ENCODE measurements at regions not wholly inside any gene's neighbourhood (a gene's known extent, or its start where the extent isn't known, plus 50 kb on each side); places are given as distances from the start of the nearest gene placed in this dataset.

GRCh38 chr3:135310317-135310716 is 515.3 kb downstream of the EPHB1 start:
- Histone ChIP-seq H3K4me3 (ENCODE audit: low read depth in 1 of 3, low read length in 3 of 3) (no peak overlapping the region), H3K36me3 (ENCODE audit: control insufficient read depth in 4 of 4, insufficient read depth in 3 of 4, low read depth in 1 of 4, low read length in 3 of 4) (no peaks in the 10 kb centered on the region), H3K9me3 (ENCODE audit: control insufficient read depth in 4 of 4, low read length in 3 of 4) (no peaks in the 10 kb centered on the region), H3K27me3 (ENCODE audit: control insufficient read depth in 4 of 4, insufficient read depth in 4 of 4, low read length in 3 of 4) (no peaks in the 10 kb centered on the region), H3K4me1 (ENCODE audit: control insufficient read depth in 4 of 4, insufficient read depth in 4 of 4, low read length in 3 of 4) (no peaks in the 10 kb centered on the region), H3K9ac (ENCODE audit: low read depth in 1 of 2, low read length in 2 of 2) (no peak overlapping the region), H3K27ac (ENCODE audit: low read depth in 1 of 2, low read length in 2 of 2) (no peak overlapping the region)
- DNase-seq (ENCODE audit: low spot score), result no peak
- WGBS, result 39% methylated on average over 4 of the region's 4 CpGs
- TF ChIP-seq ATF3 (IDR thresholded peaks at IDR 0.05) (no peak), CTCF (IDR thresholded peaks at IDR 0.05; ENCODE audit: low read depth, low read length, missing input control) (no peak), GABPA (IDR thresholded peaks at IDR 0.05 in 1 of 2, conservative IDR thresholded peaks at IDR 0.05 in 1 of 2) (no peak), ZBTB33 (IDR thresholded peaks at IDR 0.05) (no peak), EGR1 (IDR thresholded peaks at IDR 0.05; ENCODE audit: low read depth in 2 of 2) (no peak), FOXA2 (IDR thresholded peaks at IDR 0.05) (no peak), TAF1 (conservative IDR thresholded peaks at IDR 0.05) (no peak), RAD21 (IDR thresholded peaks at IDR 0.05) (no peak), FOXA1 (IDR thresholded peaks at IDR 0.05) (no peak), REST (IDR thresholded peaks at IDR 0.05) (no peak), JUND (IDR thresholded peaks at IDR 0.05) (no peak), HNF4G (IDR thresholded peaks at IDR 0.05) (no peak), YY1 (IDR thresholded peaks at IDR 0.05) (no peak), HNF4A (conservative IDR thresholded peaks at IDR 0.05) (no peak), NR2F2 (IDR thresholded peaks at IDR 0.05) (no peak), RXRA (IDR thresholded peaks at IDR 0.05) (no peak), MAX (IDR thresholded peaks at IDR 0.05) (no peak), SP1 (IDR thresholded peaks at IDR 0.05) (no peak)

All from liver (tissue), 8 donors.